ENCODE measurements at regions not wholly inside any gene's neighbourhood (a gene's known extent, or its start where the extent isn't known, plus 50 kb on each side); places are given as distances from the start of the nearest gene placed in this dataset.

- TF ChIP-seq, protein P1, sequence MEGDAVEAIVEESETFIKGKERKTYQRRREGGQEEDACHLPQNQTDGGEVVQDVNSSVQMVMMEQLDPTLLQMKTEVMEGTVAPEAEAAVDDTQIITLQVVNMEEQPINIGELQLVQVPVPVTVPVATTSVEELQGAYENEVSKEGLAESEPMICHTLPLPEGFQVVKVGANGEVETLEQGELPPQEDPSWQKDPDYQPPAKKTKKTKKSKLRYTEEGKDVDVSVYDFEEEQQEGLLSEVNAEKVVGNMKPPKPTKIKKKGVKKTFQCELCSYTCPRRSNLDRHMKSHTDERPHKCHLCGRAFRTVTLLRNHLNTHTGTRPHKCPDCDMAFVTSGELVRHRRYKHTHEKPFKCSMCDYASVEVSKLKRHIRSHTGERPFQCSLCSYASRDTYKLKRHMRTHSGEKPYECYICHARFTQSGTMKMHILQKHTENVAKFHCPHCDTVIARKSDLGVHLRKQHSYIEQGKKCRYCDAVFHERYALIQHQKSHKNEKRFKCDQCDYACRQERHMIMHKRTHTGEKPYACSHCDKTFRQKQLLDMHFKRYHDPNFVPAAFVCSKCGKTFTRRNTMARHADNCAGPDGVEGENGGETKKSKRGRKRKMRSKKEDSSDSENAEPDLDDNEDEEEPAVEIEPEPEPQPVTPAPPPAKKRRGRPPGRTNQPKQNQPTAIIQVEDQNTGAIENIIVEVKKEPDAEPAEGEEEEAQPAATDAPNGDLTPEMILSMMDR (conservative IDR thresholded peaks at IDR 0.05): no peak
- TF ChIP-seq EZH2 (IDR thresholded peaks at IDR 0.05; ENCODE audit: low read depth): no peak
Measured at GRCh38 chr9:81521892-81522291, 167.5 kb downstream of the TLE1 start.
